ENCODE measurements at regions not wholly inside any gene's neighbourhood (a gene's known extent, or its start where the extent isn't known, plus 50 kb on each side); places are given as distances from the start of the nearest gene placed in this dataset.

GRCh38 chr5:26663500-26663899 lies 374.9 kb downstream of the CDH9 start:
- no peak for TF ChIP-seq MXI1 (conservative IDR thresholded peaks at IDR 0.05; ENCODE audit: poor library complexity, severe bottlenecking)
- TF ChIP-seq SMC3 (conservative IDR thresholded peaks at IDR 0.05; ENCODE audit: poor library complexity): no peak
- TF ChIP-seq REST (IDR thresholded peaks at IDR 0.05; ENCODE audit: borderline replicate concordance): no peak
- no peak for TF ChIP-seq CTCF (IDR thresholded peaks at IDR 0.05; ENCODE audit: poor library complexity, severe bottlenecking)
- no peak for TF ChIP-seq TAF1 (IDR thresholded peaks at IDR 0.05; ENCODE audit: low read depth)
- no peak for TF ChIP-seq EZH2 (IDR thresholded peaks at IDR 0.05; ENCODE audit: borderline replicate concordance, insufficient read depth, low read length, poor library complexity, severe bottlenecking)
- no peak for TF ChIP-seq RAD21 (conservative IDR thresholded peaks at IDR 0.05)
- TF ChIP-seq EP300 (conservative IDR thresholded peaks at IDR 0.05; ENCODE audit: poor library complexity, severe bottlenecking): no peak
- no peak for TF ChIP-seq POLR2AphosphoS5 (IDR thresholded peaks at IDR 0.05)
- Histone ChIP-seq H3K27ac (ENCODE audit: low read length) (no peak overlapping the region), H3K4me2 (ENCODE audit: low read length) (no peak overlapping the region), H3K9me2 (ENCODE audit: insufficient read depth, low read length) (no peaks in the 10 kb centered on the region), H2AFZ (ENCODE audit: low read depth, low read length) (no peak overlapping the region), H3K27me3 (ENCODE audit: insufficient read depth, low read depth, low read length) (no peaks in the 10 kb centered on the region), H3K4me3 (ENCODE audit: low read length) (no peak overlapping the region), H4K20me1 (ENCODE audit: insufficient read depth) (no peaks in the 10 kb centered on the region), H3K9me3 (ENCODE audit: low read length) (no peaks in the 10 kb centered on the region), H3F3A (ENCODE audit: insufficient read depth, low read length, poor library complexity, severe bottlenecking) (no peaks in the 10 kb centered on the region), H3K36me3 (ENCODE audit: insufficient read depth, low read length) (no peaks in the 10 kb centered on the region), H3K79me2 (replicated peaks; ENCODE audit: insufficient read depth, low read length) (no peaks in the 10 kb centered on the region), H3K9ac (ENCODE audit: low read length) (no peak overlapping the region)

- TF ChIP-seq TAF1 (IDR thresholded peaks at IDR 0.05; ENCODE audit: low read depth) (no peak), CTCF (IDR thresholded peaks at IDR 0.05; ENCODE audit: poor library complexity, severe bottlenecking) (no peak), MXI1 (conservative IDR thresholded peaks at IDR 0.05; ENCODE audit: poor library complexity, severe bottlenecking) (no peak), EP300 (conservative IDR thresholded peaks at IDR 0.05; ENCODE audit: poor library complexity, severe bottlenecking) (no peak), POLR2AphosphoS5 (IDR thresholded peaks at IDR 0.05) (no peak), EZH2 (IDR thresholded peaks at IDR 0.05; ENCODE audit: borderline replicate concordance, insufficient read depth, low read length, poor library complexity, severe bottlenecking) (no peak), SMC3 (conservative IDR thresholded peaks at IDR 0.05; ENCODE audit: poor library complexity) (no peak), REST (IDR thresholded peaks at IDR 0.05; ENCODE audit: borderline replicate concordance) (no peak), RAD21 (conservative IDR thresholded peaks at IDR 0.05) (no peak)
- Histone ChIP-seq H3K27ac (ENCODE audit: low read length) (no peak overlapping the region), H3K36me3 (ENCODE audit: insufficient read depth, low read length) (no peaks in the 10 kb centered on the region), H3K4me2 (ENCODE audit: low read length) (no peak overlapping the region), H3K4me3 (ENCODE audit: low read length) (no peak overlapping the region), H3K27me3 (ENCODE audit: insufficient read depth, low read depth, low read length) (no peaks in the 10 kb centered on the region), H3F3A (ENCODE audit: insufficient read depth, low read length, poor library complexity, severe bottlenecking) (no peaks in the 10 kb centered on the region), H3K9me3 (ENCODE audit: low read length) (no peaks in the 10 kb centered on the region), H3K79me2 (replicated peaks; ENCODE audit: insufficient read depth, low read length) (no peaks in the 10 kb centered on the region), H3K9ac (ENCODE audit: low read length) (no peak overlapping the region), H3K9me2 (ENCODE audit: insufficient read depth, low read length) (no peaks in the 10 kb centered on the region), H2AFZ (ENCODE audit: low read depth, low read length) (no peak overlapping the region), H4K20me1 (ENCODE audit: insufficient read depth) (no peaks in the 10 kb centered on the region)
These were observed 375.5 kb downstream of the CDH9 start for GRCh38 chr5:26662806-26663360.
